Omental fat pad (tissue), 3 donors: ENCODE measurements at regions not wholly inside any gene's neighbourhood (a gene's known extent, or its start where the extent isn't known, plus 50 kb on each side); places are given as distances from the start of the nearest gene placed in this dataset.
A peak's percentile ranks its signal among the peaks of the same experiment; 100 is the strongest.

Experiments used
- ATAC-seq: fragments of 150-250 bp; one replicate; pipeline ENCODE4 v1.9.1; 2016; ENCODE audit warnings: mild to moderate bottlenecking, moderate library complexity; ENCODE audit not compliant: low FRiP score
- DNase-seq: peaks from one replicate; pipeline ENCODE4 v3.0.0-alpha.2; 2019; ENCODE audit warnings: low spot score
- TF ChIP-seq, protein P1 (sequence below), 3 donors: fragments of 450-650 bp; IDR thresholded peaks; one replicate each; pipeline ENCODE4 v1.5.1; 2016 to 2017; ENCODE audit warnings: antibody characterized with exemption in 3 of 3, mild to moderate bottlenecking in 3 of 3, moderate library complexity in 2 of 3

DNA sequence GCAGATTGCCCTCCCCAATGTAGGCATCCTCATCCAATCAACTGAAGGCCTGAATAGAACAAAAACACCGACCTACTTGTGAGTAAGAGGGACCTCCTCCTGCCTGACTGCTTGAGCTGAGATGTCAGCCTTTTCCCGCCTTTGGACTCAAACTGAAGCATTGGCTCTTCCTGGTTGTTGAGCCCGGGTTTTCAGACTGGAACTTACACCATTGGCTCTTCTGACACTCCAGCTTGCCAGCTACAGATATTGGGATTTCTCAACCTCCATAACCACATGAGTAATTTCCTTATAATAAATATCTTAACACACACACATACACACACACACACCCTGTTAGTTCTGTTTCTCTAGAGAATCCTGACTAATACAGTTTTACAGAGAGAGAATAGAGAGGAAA, 173.4 kb upstream of the NTF3 start:
- DNase-seq (no peak), ATAC-seq (peak; percentile 76)

DNA sequence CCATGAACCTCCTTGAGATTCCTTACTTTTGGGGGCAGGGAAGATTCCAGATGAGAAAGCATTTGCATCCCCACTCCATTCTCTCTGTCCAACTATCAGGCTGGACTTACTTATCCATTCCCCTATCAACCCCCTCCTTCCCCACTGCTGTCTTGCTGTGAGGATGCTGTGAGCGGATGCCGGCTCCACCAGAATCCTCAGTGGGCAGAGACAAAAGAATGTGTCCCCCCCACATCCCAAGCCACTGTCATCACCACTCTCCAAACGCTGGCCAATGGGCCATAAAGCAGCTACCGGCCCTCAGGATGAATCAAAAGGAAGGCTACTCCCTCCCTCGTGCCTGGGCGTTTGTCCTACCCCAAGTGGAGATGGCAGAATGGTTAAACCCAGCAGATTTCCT, 173.0 kb upstream of the NTF3 start:
- DNase-seq (no peak), ATAC-seq (no peak)
- TF ChIP-seq, protein P1, sequence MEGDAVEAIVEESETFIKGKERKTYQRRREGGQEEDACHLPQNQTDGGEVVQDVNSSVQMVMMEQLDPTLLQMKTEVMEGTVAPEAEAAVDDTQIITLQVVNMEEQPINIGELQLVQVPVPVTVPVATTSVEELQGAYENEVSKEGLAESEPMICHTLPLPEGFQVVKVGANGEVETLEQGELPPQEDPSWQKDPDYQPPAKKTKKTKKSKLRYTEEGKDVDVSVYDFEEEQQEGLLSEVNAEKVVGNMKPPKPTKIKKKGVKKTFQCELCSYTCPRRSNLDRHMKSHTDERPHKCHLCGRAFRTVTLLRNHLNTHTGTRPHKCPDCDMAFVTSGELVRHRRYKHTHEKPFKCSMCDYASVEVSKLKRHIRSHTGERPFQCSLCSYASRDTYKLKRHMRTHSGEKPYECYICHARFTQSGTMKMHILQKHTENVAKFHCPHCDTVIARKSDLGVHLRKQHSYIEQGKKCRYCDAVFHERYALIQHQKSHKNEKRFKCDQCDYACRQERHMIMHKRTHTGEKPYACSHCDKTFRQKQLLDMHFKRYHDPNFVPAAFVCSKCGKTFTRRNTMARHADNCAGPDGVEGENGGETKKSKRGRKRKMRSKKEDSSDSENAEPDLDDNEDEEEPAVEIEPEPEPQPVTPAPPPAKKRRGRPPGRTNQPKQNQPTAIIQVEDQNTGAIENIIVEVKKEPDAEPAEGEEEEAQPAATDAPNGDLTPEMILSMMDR (IDR thresholded peaks at IDR 0.05): no peak

More for the DNA sequence above, 173.4 kb upstream of the NTF3 start:
- TF ChIP-seq, protein P1 (IDR thresholded peaks at IDR 0.05): no peak

DNA sequence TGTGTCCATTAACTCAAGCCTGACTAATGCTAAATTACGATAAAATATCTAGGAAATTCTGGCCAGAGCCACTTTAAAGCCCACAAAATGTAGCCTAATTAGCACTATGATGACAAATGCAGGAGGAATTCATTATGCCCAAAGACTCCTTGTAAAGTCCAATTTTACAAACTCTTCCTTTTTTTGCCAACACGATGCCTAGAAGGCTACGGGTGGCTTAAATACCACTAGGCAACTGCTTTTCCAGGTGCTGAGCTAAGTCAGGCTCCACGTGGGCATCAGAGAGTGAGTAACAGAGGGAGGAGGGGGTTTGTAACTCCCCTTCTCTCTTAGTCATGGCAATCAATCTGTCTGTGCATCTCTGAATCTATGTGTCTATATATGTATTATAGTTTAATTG, 172.4 kb upstream of the NTF3 start:
- TF ChIP-seq, protein P1 (IDR thresholded peaks at IDR 0.05): no peak
- no peak for DNase-seq
- ATAC-seq: no peak

DNA sequence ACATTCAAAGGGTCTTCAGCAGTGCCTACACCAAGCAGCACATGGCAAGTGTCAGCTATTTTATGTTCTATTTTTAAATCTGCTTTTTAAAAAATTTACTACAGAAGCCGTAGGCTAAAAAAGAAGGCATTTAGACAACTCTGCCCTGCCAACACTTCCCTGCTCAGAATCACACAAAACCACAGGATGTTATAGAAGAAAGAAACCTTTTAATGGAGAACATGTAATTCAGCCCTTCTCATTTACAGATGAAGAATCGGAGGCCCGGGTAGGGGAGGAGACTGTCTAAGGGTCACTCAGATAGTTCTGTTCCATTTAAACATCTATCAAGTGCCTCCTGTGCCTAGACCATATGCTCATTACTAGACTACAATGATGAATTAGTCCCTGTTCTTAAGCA, 171.8 kb upstream of the NTF3 start:
- ATAC-seq: no peak
- TF ChIP-seq, protein P1 (IDR thresholded peaks at IDR 0.05): no peak
- DNase-seq: no peak

DNA sequence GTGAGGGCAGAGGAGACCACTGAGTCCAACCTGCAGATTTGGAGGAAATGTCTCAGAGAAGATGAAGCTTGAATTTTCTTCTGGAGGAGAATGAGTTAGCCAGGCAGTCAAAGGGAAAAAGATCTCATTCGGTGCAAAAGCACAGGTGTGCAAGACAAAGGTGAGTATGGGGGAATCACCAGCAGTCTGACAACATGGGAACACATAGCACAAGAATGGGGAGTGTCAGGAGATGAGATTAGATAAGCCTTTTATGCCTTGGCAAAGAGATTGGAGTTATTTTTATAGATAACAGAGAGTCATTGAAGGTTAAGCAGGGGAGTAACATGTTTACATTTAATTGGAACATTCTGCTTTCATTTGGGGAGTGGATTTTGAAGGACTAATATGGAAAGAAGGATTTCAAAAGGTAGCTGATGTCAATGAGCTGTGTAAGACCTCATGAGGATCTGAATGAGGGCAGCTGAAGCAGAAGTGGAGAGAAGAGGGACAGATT, 171.3 kb upstream of the NTF3 start:
- ATAC-seq: no peak
- DNase-seq: no peak
- TF ChIP-seq, protein P1 (IDR thresholded peaks at IDR 0.05): no peak

DNA sequence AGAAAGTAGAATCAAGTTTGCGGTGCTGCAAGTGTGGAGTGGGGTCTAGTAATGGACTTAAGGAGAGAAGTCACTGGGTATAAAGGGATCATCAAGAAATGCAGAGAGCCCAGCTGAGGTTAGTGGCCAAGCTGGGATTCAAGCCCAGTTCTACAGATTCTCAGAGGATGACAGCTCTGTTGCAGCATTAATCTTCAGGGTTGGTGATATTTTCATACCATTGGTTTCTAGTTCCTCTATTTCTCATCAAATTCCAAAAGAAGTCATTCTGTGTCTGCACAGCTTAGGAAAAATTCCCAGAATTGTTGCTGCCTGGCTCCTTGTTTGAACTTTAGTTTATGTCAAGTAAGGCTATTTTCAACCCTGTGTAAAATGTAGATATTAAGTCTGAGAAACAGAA, 169.5 kb upstream of the NTF3 start:
- DNase-seq: no peak
- ATAC-seq: no peak
- TF ChIP-seq, protein P1 (IDR thresholded peaks at IDR 0.05): no peak

DNA sequence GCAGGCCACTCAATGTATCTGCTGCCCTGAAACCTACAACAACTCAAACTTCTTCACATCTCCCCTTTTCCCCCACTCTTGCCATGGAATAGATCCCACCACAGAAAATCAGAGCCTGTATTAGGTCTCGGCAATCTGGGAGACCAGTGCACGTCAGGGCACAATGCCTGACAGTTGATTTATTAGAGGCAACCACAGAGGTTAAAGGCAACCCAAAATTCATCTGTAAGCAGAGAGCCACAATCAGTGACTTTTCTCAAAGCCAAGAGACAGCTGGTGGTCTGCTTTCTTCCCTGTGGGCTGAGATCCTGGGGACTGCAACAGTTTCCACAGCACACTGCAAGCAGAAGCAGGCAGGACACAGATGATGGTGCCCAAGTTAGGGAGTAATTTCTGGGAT, 169.0 kb upstream of the NTF3 start:
- TF ChIP-seq, protein P1 (IDR thresholded peaks at IDR 0.05): no peak
- ATAC-seq (no peak), DNase-seq (no peak)
